GM21576 (cell line): ENCODE measurements at regions not wholly inside any gene's neighbourhood (a gene's known extent, or its start where the extent isn't known, plus 50 kb on each side); places are given as distances from the start of the nearest gene placed in this dataset.
A peak's percentile ranks its signal among the peaks of the same experiment; 100 is the strongest.

Experiments
- ATAC-seq: cut with Tn5 transposase; IDR thresholded peaks from one replicate; pipeline ENCODE4 v1.9.1; 2021; ENCODE audit warnings: mild to moderate bottlenecking, moderate library complexity; ENCODE audit not compliant: unreplicated experiment

DNA sequence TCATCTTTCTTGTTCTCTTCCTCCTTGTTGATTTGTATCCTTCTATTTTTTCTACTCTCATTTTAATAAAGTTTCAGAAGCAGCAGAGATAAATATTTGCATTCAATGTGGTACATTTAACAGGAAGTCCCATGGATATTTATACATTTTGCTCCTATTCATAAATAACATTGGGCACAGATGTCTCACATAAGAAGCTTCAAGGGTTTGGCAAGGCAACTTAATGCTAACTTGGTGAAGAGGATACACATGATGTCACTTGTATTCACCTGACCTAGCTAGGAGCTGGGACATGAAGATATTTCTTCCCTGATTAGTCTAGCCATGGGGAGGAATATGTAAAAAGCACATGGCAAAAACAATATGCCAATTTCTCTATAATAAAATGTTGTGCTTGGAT is 65.1 kb upstream of the DUSP10 start:
- ATAC-seq, result no peak

DNA sequence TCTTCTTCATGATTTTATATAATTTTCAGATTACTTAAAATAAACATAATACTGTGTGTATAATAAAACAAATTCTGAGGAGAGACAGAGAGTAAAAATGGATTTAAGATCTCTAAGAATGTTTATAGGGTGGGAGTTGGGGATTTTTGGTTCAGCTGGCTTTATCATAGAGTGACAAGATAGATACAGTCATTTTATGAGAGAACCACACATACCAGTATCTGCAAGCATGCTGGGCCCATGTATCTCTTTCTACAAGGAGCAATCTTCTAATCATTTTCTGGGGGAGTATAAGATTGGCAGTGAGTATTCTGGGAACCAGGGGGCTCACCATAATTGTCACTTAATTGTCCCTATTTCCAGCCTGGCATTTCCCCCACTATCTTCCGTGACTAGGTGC is 64.3 kb upstream of the DUSP10 start:
- ATAC-seq, result no peak

DNA sequence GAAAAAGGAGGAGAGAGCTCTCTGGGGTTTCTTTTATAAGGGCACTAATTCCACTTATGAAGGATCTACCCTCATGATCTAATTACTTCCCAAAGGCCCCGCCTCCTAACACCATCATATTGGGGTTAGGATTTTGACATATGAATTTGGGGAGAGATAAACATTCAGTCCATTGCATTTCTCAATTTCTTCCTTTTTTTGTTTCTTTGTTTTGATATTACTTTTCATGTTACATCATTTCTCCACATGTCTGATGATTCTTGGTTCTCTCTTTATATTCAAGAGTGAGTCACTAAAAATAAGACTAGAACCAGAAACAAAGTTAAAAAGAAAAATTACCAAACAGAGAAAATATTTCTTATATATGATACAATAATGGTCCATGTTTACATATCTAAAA is 63.2 kb upstream of the DUSP10 start:
- no peak for ATAC-seq

DNA sequence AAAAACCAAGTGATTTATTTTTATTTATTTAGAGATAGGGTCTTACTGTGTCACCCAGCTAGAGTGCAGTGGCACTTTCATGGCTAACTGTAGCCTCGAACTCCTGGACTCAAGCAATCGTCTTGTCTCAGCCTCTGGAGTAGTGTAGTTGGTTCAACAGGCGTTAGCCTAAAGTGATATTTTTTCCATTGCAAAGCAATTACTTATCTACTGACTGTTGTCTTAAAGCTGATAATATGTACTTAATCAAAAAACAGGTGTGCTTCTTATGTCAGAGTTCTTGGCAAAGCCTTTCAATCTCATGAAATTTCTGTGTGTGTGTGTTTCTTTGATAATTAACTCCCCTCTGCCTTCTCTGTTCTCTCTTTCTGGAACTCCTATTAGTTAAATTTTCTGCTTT is 62.4 kb upstream of the DUSP10 start:
- no peak for ATAC-seq

DNA sequence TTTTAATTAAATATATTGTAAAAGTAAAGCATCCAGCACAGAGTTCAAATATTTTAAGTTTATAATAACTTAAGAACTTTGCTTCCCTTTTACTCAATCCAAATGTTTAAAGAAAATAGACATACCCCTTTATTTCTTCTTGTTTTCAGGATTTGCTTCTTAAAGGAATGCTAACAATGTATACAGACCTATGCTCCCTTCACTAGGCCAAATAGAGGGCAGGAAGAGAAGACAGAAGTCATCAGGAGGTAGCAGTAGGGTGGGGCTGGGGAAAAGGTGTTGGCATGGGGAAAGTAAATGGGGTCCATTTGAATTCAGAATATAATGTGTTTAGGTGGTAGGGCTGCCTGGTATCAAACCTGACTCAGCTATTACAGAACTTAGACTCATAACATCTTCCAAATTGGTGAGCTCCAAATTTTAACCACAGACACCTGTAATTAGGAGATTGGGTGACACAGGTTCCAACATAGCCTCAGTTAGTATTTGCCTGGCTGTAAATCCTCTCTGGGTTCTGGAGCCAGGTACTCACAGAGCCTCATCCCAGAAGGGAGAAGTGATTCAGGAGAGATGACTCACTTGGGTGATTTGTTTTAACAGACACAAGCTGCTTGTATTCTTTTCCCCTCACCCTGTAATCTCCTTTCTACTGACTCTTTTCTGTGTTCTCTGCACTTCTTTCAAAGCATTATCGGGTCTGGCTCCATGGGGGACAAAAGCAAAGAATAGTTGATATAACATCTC is 60.1 kb upstream of the DUSP10 start:
- ATAC-seq, result no peak

DNA sequence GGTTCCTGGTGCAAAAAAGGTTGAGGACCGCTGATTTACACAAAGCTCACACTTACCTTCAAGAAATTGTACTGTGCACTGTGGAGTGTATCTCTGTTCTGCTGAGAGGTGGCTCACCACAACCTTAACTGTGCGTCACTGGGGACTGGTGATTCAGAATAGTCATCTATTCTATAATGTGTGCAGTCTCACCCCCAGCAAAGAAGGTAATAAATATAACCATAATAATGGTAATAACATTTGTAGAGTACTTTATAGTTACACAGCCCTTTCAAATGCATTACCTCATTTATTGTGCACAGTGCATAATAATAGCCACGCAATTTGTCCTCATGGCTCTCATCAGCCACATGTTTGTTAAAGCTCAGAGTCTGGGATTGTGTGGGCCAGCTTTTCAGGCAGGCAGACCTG is 59.4 kb upstream of the DUSP10 start:
- no peak for ATAC-seq

DNA sequence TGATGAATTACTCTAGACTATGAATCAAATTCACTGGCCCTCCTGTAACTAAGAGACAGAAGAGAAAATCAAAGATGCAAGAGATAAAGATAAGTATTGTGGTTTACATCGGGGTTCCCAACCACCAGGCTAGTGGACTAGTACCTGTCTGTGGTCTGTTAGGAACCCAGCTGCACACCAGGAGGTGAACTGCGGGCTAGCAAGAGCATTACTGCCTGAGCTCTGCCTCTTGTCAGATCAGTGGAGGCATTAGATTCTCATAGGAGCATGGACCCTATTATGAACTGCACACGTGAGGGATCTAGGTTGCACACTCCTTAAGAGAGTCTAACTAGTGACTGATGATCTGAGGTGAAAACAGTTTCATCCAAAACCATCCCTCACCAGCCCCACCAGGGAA is 58.9 kb upstream of the DUSP10 start:
- no peak for ATAC-seq

DNA sequence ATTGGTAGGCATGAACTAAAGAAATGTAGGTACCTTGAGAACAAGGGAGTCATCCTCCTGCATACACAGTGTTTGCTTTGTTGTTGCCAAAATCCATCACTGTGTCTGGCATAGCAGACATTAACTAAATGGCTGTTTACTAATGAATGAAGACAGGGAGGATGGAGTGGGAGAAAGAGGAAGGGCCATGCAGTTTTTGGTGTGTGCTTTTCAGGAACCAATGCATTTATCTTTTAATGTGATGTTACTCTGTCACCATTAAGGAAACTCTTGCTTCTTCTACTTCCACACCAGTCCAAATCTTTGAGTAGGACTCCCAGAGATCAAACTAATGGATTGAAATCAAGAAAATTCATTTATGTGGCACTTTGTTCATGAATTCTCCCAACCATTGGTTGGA is 55.6 kb upstream of the DUSP10 start:
- no peak for ATAC-seq

DNA sequence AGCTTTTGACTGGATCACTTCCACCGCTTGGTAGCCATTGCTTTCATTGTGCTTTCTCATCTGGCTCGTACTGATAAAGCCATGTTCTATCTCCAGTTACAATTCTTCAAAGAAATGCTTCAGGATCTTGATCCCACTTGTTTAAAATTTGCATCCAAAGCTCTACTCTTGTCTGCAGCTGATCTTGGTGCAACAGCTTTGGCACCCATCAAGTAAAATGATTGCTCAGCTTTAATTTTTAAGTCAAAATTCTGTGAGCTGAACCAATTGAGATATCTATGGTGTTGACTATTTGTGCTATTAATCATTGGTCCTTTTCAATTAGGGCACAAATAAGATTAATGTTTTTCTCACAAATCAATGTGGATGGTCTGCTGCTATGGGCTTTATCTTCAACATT is 54.8 kb upstream of the DUSP10 start:
- no peak for ATAC-seq

DNA sequence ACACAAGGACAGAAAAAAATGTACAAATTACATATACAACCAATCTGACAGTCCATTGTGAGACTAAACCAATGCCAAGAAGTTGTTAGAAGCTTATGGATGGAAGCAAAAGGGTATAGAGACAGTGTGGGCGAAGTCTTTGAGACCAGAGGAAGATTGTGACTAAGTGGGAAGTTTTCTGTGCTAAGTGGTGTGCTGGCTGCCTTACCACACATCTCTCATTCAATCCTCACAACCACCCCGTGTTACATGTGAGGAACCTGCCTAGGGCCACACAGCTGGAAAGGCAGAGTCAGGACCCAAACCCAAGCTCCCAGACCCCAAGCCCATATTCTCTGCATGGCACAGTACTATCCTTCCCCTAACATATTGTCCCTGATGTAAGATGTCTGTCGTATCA is 53.5 kb upstream of the DUSP10 start:
- no peak for ATAC-seq

DNA sequence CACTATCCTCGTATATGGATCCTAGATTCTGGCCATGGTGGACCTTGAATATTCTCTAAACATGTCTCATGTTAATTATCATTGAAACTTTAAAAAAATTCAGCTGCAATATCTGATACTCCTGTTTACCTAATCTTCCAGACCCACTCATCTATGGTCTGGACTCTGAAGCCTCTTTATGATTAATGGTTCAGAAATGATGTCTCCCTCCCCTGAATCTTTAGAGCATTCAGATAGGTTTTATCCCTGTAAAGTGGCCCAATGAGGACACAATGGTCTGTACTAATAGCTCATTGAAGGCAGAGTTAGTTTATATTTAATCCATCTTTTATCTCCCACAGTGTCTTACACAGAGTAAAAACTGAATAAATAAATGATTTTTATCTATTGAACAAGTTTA is 53.0 kb upstream of the DUSP10 start:
- no peak for ATAC-seq

DNA sequence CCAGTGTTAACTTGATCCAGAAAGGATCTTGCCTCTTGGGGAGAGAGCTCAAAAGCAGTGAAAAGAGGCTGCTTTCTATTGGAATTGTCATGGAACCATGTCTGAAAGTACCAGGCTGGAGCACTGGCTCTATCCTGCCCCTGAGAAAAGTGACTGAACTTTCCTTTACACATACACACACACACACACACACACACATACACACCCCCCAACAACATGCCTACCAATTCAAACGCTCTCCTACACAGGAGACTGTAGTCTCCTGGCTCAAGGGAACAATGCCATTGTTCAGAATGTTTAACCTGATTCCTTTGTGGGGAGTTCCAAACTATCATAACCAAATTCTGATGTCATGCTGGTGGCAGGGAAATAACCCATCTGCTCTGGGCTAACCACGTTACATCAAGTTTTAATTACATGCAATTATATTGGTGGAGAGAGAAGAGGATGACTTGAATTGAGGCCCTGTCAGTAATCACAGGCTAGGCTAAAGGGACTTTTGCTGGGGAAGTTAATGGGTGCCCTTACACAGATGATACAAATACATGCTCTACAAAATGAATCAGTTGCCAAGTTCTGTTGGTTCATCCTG is 52.3 kb upstream of the DUSP10 start:
- ATAC-seq, result peak; percentile 47

DNA sequence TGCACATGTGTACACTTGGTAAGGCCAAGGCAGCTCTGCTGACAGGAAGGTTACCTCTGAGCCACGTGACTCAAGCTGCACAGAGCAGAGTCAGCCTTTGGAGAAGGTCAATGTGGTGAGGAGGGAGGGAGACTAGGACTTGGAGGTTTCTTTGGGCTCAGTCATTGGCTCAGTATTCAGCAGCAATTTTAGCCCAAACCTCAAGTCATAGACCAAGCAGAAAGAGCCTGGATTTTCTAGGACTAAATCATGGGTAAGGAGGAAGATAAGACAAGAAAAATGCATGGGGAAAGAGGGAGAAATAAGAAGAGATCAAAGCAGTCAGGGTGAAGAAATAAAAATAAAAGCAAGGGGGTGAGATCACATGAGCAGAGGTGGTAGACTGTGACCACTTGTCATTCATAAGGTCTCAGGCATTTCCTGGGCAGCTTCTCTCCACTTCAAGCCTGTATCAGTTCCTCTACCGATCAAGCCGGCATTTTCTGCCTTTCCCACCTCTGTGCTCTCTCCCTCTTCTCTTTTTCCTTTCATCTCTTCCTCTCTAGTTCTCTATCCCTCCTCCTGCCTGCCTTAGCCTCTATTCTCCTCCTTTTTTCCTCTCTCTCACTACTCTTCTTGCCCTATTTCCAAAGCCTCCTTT is 51.7 kb upstream of the DUSP10 start:
- ATAC-seq, result peak; percentile 88

DNA sequence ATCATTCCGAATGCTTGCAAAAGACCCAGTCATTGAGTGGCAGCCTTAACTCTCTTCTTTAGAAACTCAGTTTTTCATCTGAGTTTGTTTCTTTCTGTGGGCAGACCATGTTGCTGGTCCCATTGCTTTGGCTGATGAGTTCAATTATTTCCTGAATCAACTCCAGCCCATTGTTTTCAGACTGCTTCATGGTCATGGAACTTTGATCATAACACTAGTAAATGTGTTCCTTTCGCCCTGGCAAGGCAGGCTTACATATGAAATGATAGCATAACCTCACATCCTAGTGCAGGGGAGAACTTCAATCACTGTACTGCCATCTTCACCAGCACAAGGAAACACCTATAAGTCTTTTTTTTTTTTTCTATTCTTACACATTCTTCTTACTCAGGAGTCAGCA is 50.0 kb upstream of the DUSP10 start:
- no peak for ATAC-seq
